SK-N-SH (cell line): ENCODE measurements at regions not wholly inside any gene's neighbourhood (a gene's known extent, or its start where the extent isn't known, plus 50 kb on each side); places are given as distances from the start of the nearest gene placed in this dataset.

Source experiments
- CTCF ChIA-PET: fragments of 300-600, 350-600 bp; formaldehyde crosslinking; extraction: SDS; loops from one replicate; lab custom pipeline; 2021; lab: Yijun Ruan, JAX
- POLR2A ChIA-PET: fragments of 350-600 bp; sonication (Branson Sonifier 250); formaldehyde crosslinking; extraction: SDS; loops from one replicate; lab custom pipeline; 2020; ENCODE audit warnings: antibody characterized with exemption, inconsistent platforms; lab: Yijun Ruan, JAX
- DNase-seq: peaks from one replicate; pipeline ENCODE4 v3.0.0; 2012
- H2AFZ ChIP-seq: fragments of 200-600 bp; sonication (generic); 2 replicates; pipeline ENCODE4 v1.8.1; 2016; ENCODE audit warnings: antibody characterized with exemption, mild to moderate bottlenecking, low read depth
- H3F3A ChIP-seq: fragments of 200-600 bp; sonication (generic); replicated peaks from 2 replicates; pipeline ENCODE3; 2016; ENCODE audit warnings: antibody characterized with exemption, mild to moderate bottlenecking; ENCODE audit not compliant: insufficient read depth
- H3K27ac ChIP-seq, 2 experiments: fragments of 200-500 bp in 1 of 2; fragments of 200-600 bp in 1 of 2; sonication (Bioruptor generic) in 1 of 2; sonication (generic), shearing (Covaris generic) in 1 of 2; 2 replicates each; pipeline versions ENCODE4 v1.5.1 to v1.6.1; 2014 to 2016; ENCODE audit warnings: low read depth in 2 of 2, inconsistent platforms in 1 of 2, low read length in 1 of 2, mild to moderate bottlenecking in 1 of 2, mixed read lengths in 1 of 2
- H3K27me3 ChIP-seq: fragments of 200-600 bp; sonication (generic), shearing (Covaris generic); 2 replicates; pipeline ENCODE4 v1.6.1; 2016; ENCODE audit warnings: mixed run types; ENCODE audit not compliant: insufficient read depth
- H3K36me3 ChIP-seq, 2 experiments: fragments of 200-500 bp in 1 of 2; fragments of 200-600 bp in 1 of 2; sonication (Bioruptor generic) in 1 of 2; sonication (generic) in 1 of 2; replicated peaks in 1 of 2; 2 replicates each; pipeline versions ENCODE3 to v1.5.1; 2014 to 2016; ENCODE audit warnings: low read length in 1 of 2, mild to moderate bottlenecking in 1 of 2; ENCODE audit not compliant: insufficient read depth in 2 of 2, control insufficient read depth in 1 of 2
- H3K4me1 ChIP-seq, 2 experiments: fragments of 200-500 bp in 1 of 2; fragments of 200-600 bp in 1 of 2; sonication (Bioruptor generic) in 1 of 2; sonication (generic), shearing (Covaris generic) in 1 of 2; 2 replicates each; pipeline versions ENCODE4 v1.5.1 to v1.6.1; 2014 to 2016; ENCODE audit warnings: low read depth in 1 of 2, low read length in 1 of 2, mixed run types in 1 of 2; ENCODE audit not compliant: insufficient read depth in 2 of 2, control insufficient read depth in 1 of 2
- H3K4me2 ChIP-seq: fragments of 200-600 bp; sonication (generic), shearing (Covaris generic); 2 replicates; pipeline ENCODE4 v1.6.1; 2017; ENCODE audit warnings: mixed run types
- H3K4me3 ChIP-seq, 2 experiments: fragments of 200-500 bp in 1 of 2; fragments of 200-600 bp in 1 of 2; sonication (Bioruptor generic) in 1 of 2; sonication (generic), shearing (Covaris generic) in 1 of 2; 2 replicates each; pipeline versions ENCODE4 v1.5.1 to v1.8.1; 2014 to 2016; ENCODE audit warnings: low read depth in 2 of 2, inconsistent platforms in 1 of 2, low read length in 1 of 2, mild to moderate bottlenecking in 1 of 2, mixed read lengths in 1 of 2, moderate library complexity in 1 of 2
- H3K79me2 ChIP-seq: fragments of 200-600 bp; sonication (generic); 2 replicates; pipeline ENCODE4 v1.8.1; 2017; ENCODE audit warnings: mild to moderate bottlenecking; ENCODE audit not compliant: insufficient read depth
- H3K9ac ChIP-seq: fragments of 200-600 bp; sonication (generic); 2 replicates; pipeline ENCODE4 v1.6.1; 2017; ENCODE audit warnings: mixed run types
- H3K9me2 ChIP-seq: fragments of 200-600 bp; sonication (generic); 2 replicates; pipeline ENCODE4 v1.6.1; 2017; ENCODE audit warnings: mixed run types
- H3K9me3 ChIP-seq: fragments of 200-600 bp; sonication (generic); 2 replicates; pipeline ENCODE4 v1.6.1; 2017; ENCODE audit warnings: mixed run types, mild to moderate bottlenecking, moderate library complexity
- H4K20me1 ChIP-seq: fragments of 200-600 bp; sonication (generic); 2 replicates; pipeline ENCODE4 v1.6.1; 2017; ENCODE audit warnings: mild to moderate bottlenecking, mixed run types; ENCODE audit not compliant: insufficient read depth
- CHD2 ChIP-seq: fragments of 150-350 bp; IDR thresholded peaks from 2 replicates; pipeline ENCODE4 v1.6.1; 2018; ENCODE audit warnings: low read length; ENCODE audit not compliant: partially characterized antibody
- EP300 ChIP-seq, 2 experiments: IDR thresholded peaks; 2 replicates each; pipeline versions ENCODE4 v1.4.0 to v1.6.1; 2012; ENCODE audit warnings: borderline replicate concordance in 1 of 2, low read depth in 1 of 2, low read length in 1 of 2
- EZH2phosphoT487 ChIP-seq: fragments of 200-600 bp; sonication (generic); IDR thresholded peaks from 2 replicates; pipeline ENCODE4 v1.6.1; 2017; ENCODE audit warnings: low read depth, mixed run types, mild to moderate bottlenecking, antibody characterized with exemption, moderate library complexity, borderline replicate concordance
- FOXJ3 ChIP-seq: sonication (generic); formaldehyde crosslinking; IDR thresholded peaks from 2 replicates; pipeline ENCODE4 v1.5.1; 2020; ENCODE audit warnings: mild to moderate bottlenecking, missing genetic modification reagents
- GABPA ChIP-seq: IDR thresholded peaks from 2 replicates; pipeline ENCODE4 v1.4.0; 2012; ENCODE audit warnings: low read depth, mild to moderate bottlenecking
- GATA2 ChIP-seq: sonication (generic); formaldehyde crosslinking; IDR thresholded peaks from 2 replicates; pipeline ENCODE4 v1.5.0; 2020; ENCODE audit warnings: mild to moderate bottlenecking, missing genetic modification reagents
- NFIC ChIP-seq: IDR thresholded peaks from 2 replicates; pipeline ENCODE4 v1.4.0; 2012; ENCODE audit warnings: borderline replicate concordance
- NRF1 ChIP-seq: IDR thresholded peaks from 2 replicates; pipeline ENCODE4 v1.6.1; 2012; ENCODE audit warnings: low read depth, mild to moderate bottlenecking, low read length
- PBX3 ChIP-seq: IDR thresholded peaks from 2 replicates; pipeline ENCODE4; 2012
- REST ChIP-seq: IDR thresholded peaks from 2 replicates; pipeline ENCODE4 v1.6.1; 2012; ENCODE audit warnings: mild to moderate bottlenecking, low read depth, low read length, moderate library complexity
- RFX5 ChIP-seq: IDR thresholded peaks from 2 replicates; pipeline ENCODE4 v1.6.1; 2012; ENCODE audit warnings: mild to moderate bottlenecking, improper control_type of control experiment, low read length
- RXRA ChIP-seq: IDR thresholded peaks from 2 replicates; pipeline ENCODE4 v1.4.0; 2012; ENCODE audit warnings: low read depth, mild to moderate bottlenecking, borderline replicate concordance
- SIN3A ChIP-seq: IDR thresholded peaks from 2 replicates; pipeline ENCODE4 v1.6.1; 2012; ENCODE audit warnings: low read depth, mild to moderate bottlenecking, low read length, moderate library complexity, borderline replicate concordance
- SMC3 ChIP-seq: IDR thresholded peaks from 2 replicates; pipeline ENCODE4 v1.6.1; 2012; ENCODE audit warnings: low read depth, low read length, improper control_type of control experiment
- TCF12 ChIP-seq: IDR thresholded peaks from 2 replicates; pipeline ENCODE4 v1.4.0; 2012
- TEAD4 ChIP-seq: IDR thresholded peaks from 2 replicates; pipeline ENCODE4 v1.4.0; 2012; ENCODE audit warnings: mild to moderate bottlenecking, borderline replicate concordance; ENCODE audit not compliant: insufficient read depth
- USF2 ChIP-seq: fragments of 150-350 bp; IDR thresholded peaks from 2 replicates; pipeline ENCODE4 v1.6.1; 2017; ENCODE audit warnings: antibody characterized with exemption, low read length, low read depth, borderline replicate concordance
- WGBS: methylation state at CpG from one replicate; pipeline ENCODE4 v1.1.6; 2017; ENCODE audit warnings: low lambda C conversion rate; 5-methylcytosine and 5-hydroxymethylcytosine counted together

- WGBS, result 41% methylated on average over 6 of the region's 6 CpGs
- TF ChIP-seq TCF12, result no peak
- no peak for TF ChIP-seq GABPA
- no peak for TF ChIP-seq REST
- no peak for TF ChIP-seq GATA2
- TF ChIP-seq NFIC, result no peak
- no peak for TF ChIP-seq USF2
- no peak for TF ChIP-seq SMC3
- TF ChIP-seq EP300 (IDR thresholded peaks at IDR 0.05; ENCODE audit: borderline replicate concordance in 1 of 2, low read depth in 1 of 2, low read length in 1 of 2), result no peak
- no peak for TF ChIP-seq PBX3
- H3K79me2 ChIP-seq, result no peaks in the 10 kb centered on the region
- no peak overlapping the region for H3K4me2 ChIP-seq
- peaks cover 7% of the 10 kb centered on the region; the same call in 1 of the 2 replicates for H3K27me3 ChIP-seq
- H3F3A ChIP-seq, result no peaks in the 10 kb centered on the region
- CTCF ChIA-PET, result interaction anchor here (1.0 to 1.1 kb wide), 2 partner anchors 22 to 74 kb away, joined by 3 to 4 read pairs; no protein-coding TSS in a partner anchor
- DNase-seq, result no peak
- H3K4me1 ChIP-seq, result no peaks in the 10 kb centered on the region; a peak in 1 of 4 replicates
- H3K4me3 ChIP-seq, result no peak overlapping the region
- H3K9me2 ChIP-seq, result no peaks in the 10 kb centered on the region
- no peaks in the 10 kb centered on the region for H3K9me3 ChIP-seq
- no peak overlapping the region for H3K27ac ChIP-seq
- H4K20me1 ChIP-seq, result no peaks in the 10 kb centered on the region
- no peak overlapping the region for H2AFZ ChIP-seq
- no peaks in the 10 kb centered on the region for H3K36me3 ChIP-seq
- POLR2A ChIA-PET, result no interaction called here
- H3K9ac ChIP-seq, result no peak overlapping the region
Measured at GRCh38 chr5:158629591-158630312, 470.0 kb downstream of the EBF1 start.

- no peak overlapping the region for H3K9ac ChIP-seq
- no peaks in the 10 kb centered on the region for H3K36me3 ChIP-seq
- no peaks in the 10 kb centered on the region for H4K20me1 ChIP-seq
- no peaks in the 10 kb centered on the region for H3K79me2 ChIP-seq
- POLR2A ChIA-PET, result no interaction called here
- WGBS, result 6% methylated on average over 1 of the region's 1 CpG
- CTCF ChIA-PET, result no interaction called here
- H3K4me2 ChIP-seq, result no peak overlapping the region
- H3K9me2 ChIP-seq, result no peaks in the 10 kb centered on the region
- DNase-seq, result no peak
- no peaks in the 10 kb centered on the region for H3K9me3 ChIP-seq
- H3K4me3 ChIP-seq, result no peak overlapping the region
- no peak overlapping the region for H2AFZ ChIP-seq
- H3K4me1 ChIP-seq, result no peaks in the 10 kb centered on the region
- no peaks in the 10 kb centered on the region for H3F3A ChIP-seq
- H3K27me3 ChIP-seq, result peaks cover 7% of the 10 kb centered on the region; the same call in 1 of the 2 replicates
- no peak overlapping the region for H3K27ac ChIP-seq
- TF ChIP-seq SMC3 (no peak), FOXJ3 (no peak), EZH2phosphoT487 (no peak), RXRA (no peak), GABPA (no peak), NRF1 (no peak), SIN3A (no peak), CHD2 (no peak), TEAD4 (no peak), TCF12 (no peak), EP300 (IDR thresholded peaks at IDR 0.05; ENCODE audit: borderline replicate concordance in 1 of 2, low read depth in 1 of 2, low read length in 1 of 2) (no peak), REST (no peak), RFX5 (no peak)
Measured at GRCh38 chr5:158626718-158627117, 473.0 kb downstream of the EBF1 start.
